Activated T-cell treated with anti-CD3 and anti-CD28 coated beads, Interleukin-2, amount 50 U/mL, for 72 hours (primary cell): ENCODE measurements at regions not wholly inside any gene's neighbourhood (a gene's known extent, or its start where the extent isn't known, plus 50 kb on each side); places are given as distances from the start of the nearest gene placed in this dataset.

Experiments used
- ATAC-seq, 2 donors: fragments of 150-1000 bp; cut with Tn5 transposase; replicated peaks in 1 of 2; 2 replicates each; pipeline ENCODE4 v1.10.0; 2021; ENCODE audit warnings: moderate library complexity in 2 of 2, mild to moderate bottlenecking in 1 of 2
- DNase-seq, 2 donors: peaks; one replicate each; pipeline ENCODE4 v3.0.0; 2021 to 2022; ENCODE audit warnings: mixed read lengths in 1 of 2
- H3K27ac Mint-ChIP-seq: one replicate; pipeline ENCODE4 v1.8.0; 2022; ENCODE audit warnings: mild to moderate bottlenecking, moderate library complexity, mixed read lengths
- H3K27me3 Mint-ChIP-seq: one replicate; pipeline ENCODE4 v1.8.0; 2022; ENCODE audit warnings: low read depth, mixed read lengths
- H3K36me3 Mint-ChIP-seq, 2 donors: one replicate each; pipeline ENCODE4 v1.8.0; 2022; ENCODE audit warnings: mixed read lengths in 2 of 2, mild to moderate bottlenecking in 1 of 2; ENCODE audit not compliant: insufficient read depth in 2 of 2
- H3K4me1 Mint-ChIP-seq: one replicate; pipeline ENCODE4 v1.8.0; 2022; ENCODE audit warnings: low read depth, mixed read lengths
- H3K4me3 Mint-ChIP-seq, 2 donors: one replicate each; pipeline ENCODE4 v1.8.0; 2022; ENCODE audit warnings: mild to moderate bottlenecking in 2 of 2, mixed read lengths in 2 of 2, moderate library complexity in 2 of 2
- H3K9me3 Mint-ChIP-seq, 2 donors: one replicate each; pipeline ENCODE4 v1.8.0; 2022; ENCODE audit warnings: mixed read lengths in 2 of 2

DNA sequence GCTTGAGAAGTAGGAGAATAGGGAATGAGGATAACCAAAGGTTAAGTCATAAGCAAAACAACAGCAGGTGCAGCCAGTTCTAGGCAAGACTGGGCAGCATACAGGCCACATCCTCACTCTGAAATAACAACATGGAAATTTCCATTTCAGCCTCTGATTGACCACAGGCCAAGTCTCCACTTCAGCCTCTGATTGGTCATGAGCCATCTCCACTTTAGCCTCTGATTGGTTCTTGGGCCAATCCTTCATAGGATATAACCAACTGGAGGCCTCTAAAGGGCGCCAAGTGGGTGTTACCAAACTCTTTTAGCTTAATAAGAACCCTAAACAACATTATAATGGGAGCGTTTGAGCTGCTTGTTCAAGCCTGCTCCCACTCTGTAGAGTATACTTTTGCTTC lies 512.0 kb downstream of the NPIPA7 start:
- H3K27me3 Mint-ChIP-seq, result no peaks in the 10 kb centered on the region
- no peaks in the 10 kb centered on the region for H3K36me3 Mint-ChIP-seq
- no peak overlapping the region for H3K4me3 Mint-ChIP-seq
- no peak for ATAC-seq
- DNase-seq, result no peak
- H3K4me1 Mint-ChIP-seq, result no peaks in the 10 kb centered on the region
- H3K9me3 Mint-ChIP-seq, result no peaks in the 10 kb centered on the region
- no peak overlapping the region for H3K27ac Mint-ChIP-seq

DNA sequence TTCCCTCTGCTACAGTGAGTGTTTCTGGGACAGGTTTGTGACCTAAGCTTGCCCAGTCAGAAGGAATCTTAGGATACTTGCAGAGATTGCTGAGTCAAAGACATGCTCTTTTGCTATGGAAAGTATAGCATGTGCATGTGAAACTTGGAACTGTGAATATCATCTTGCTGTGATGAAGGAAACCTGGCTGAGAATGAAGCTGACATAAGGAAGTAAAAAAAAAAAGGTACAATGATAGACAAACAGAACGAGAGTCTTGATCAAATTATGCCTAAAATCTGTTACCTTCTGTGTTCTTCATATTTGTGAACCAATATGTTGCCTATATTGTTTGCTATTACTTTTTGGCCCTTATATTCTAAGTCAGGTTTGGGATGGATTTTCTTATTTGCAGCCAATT lies 525.7 kb downstream of the NPIPA7 start:
- ATAC-seq (no peak), DNase-seq (no peak)
- Mint-ChIP-seq H3K36me3 (peaks cover 2 to 4% of the 10 kb centered on the region in 2 donors), H3K4me3 (no peak overlapping the region), H3K27ac (no peak overlapping the region), H3K27me3 (peaks cover 16% of the 10 kb centered on the region), H3K4me1 (no peaks in the 10 kb centered on the region), H3K9me3 (peaks cover 2 to 9% of the 10 kb centered on the region in 2 donors)

DNA sequence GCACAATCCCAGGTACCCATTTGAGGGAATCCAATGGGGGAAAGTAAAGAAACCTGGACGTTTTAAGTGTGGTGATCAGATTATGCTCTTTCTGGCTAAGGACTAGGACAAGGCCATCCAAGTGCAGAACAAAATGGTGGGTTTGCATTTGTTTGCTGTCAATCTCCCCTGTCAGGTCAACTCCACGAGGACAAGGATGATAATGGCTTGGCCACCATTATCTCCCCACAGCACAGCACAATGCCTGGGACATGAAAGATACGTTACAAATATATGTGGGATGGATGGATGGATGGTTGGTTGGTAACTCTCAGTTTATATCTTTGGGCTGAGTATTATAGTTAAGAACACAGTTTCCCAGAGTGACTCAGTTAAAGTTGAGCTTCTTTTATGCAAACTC lies 526.9 kb downstream of the NPIPA7 start:
- ATAC-seq, result no peak
- H3K4me3 Mint-ChIP-seq, result no peak overlapping the region
- peaks cover 2 to 7% of the 10 kb centered on the region in 2 donors for H3K9me3 Mint-ChIP-seq

DNA sequence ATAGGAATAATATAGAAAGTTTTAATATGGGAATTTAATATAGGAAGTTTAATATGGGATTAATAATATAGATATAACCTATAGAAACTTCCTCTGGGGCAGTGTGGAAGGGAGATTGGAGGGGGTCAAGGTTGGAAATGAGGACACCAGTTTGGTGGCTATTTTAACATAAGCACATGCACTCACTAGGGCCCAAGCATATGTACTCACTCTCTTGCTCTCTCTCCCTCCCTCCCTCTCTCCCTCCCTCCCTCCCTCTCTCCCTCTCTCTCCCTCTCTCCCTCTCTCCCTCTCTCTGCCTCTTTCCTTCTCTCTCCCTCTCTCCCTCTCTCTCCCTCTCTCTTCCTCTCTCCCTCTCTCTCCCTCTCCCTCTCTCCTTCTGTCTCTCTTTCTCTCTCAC lies 528.1 kb downstream of the NPIPA7 start:
- no peak for ATAC-seq
- Mint-ChIP-seq H3K4me3 (no peak overlapping the region), H3K27me3 (peaks cover 16% of the 10 kb centered on the region), H3K9me3 (peaks cover 1 to 9% of the 10 kb centered on the region in 2 donors), H3K4me1 (no peaks in the 10 kb centered on the region), H3K27ac (no peak overlapping the region), H3K36me3 (peaks cover 1 to 2% of the 10 kb centered on the region in 2 donors)
- DNase-seq, result no peak

More for the DNA sequence above, 526.9 kb downstream of the NPIPA7 start:
- peaks cover 16% of the 10 kb centered on the region for H3K27me3 Mint-ChIP-seq
- H3K27ac Mint-ChIP-seq, result no peak overlapping the region
- H3K36me3 Mint-ChIP-seq, result peaks cover 0 to 4% of the 10 kb centered on the region in 2 donors
- no peak for DNase-seq
- H3K4me1 Mint-ChIP-seq, result no peaks in the 10 kb centered on the region

- Mint-ChIP-seq H3K4me1 (no peaks in the 10 kb centered on the region), H3K9me3 (peaks cover 4 to 7% of the 10 kb centered on the region in 2 donors), H3K4me3 (no peak overlapping the region), H3K27me3 (peaks cover 16% of the 10 kb centered on the region), H3K36me3 (peaks cover 2% of the 10 kb centered on the region in 2 donors), H3K27ac (no peak overlapping the region)
- DNase-seq (no peak), ATAC-seq (no peak)
Observed at GRCh38 chr16:16908077-16908476, 529.1 kb downstream of the NPIPA7 start.

GRCh38 chr16:16909126-16909525 lies 530.2 kb downstream of the NPIPA7 start:
- peaks cover 2% of the 10 kb centered on the region in 2 donors for H3K36me3 Mint-ChIP-seq
- no peak for ATAC-seq
- H3K4me1 Mint-ChIP-seq, result no peaks in the 10 kb centered on the region
- H3K9me3 Mint-ChIP-seq, result peaks cover 4 to 7% of the 10 kb centered on the region in 2 donors
- no peak for DNase-seq
- no peak overlapping the region for H3K27ac Mint-ChIP-seq
- H3K27me3 Mint-ChIP-seq, result peaks cover 16% of the 10 kb centered on the region
- no peak overlapping the region for H3K4me3 Mint-ChIP-seq

DNA sequence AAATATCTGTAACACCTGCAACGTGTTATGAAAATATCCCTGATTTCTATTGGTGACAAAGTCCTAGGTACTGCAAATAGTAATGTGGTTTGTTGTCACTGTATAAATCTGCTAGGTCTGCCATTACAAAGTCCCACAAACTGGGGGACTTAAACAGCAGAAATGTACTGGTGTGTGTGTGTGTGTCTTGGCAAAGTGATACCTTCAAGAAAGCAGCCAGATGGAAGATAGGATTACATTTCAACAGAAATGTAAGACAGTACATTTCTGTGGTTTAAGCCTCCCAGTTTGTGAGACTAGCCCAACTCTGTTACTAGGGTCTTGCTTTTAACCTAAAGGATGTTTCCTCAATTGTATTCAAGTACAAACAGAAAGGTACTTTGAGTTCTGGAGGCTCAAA lies 531.7 kb downstream of the NPIPA7 start:
- DNase-seq (no peak), ATAC-seq (no peak)
- peaks cover 10% of the 10 kb centered on the region for H3K27me3 Mint-ChIP-seq

GRCh38 chr16:16915771-16916170 lies 536.8 kb downstream of the NPIPA7 start:
- no peak for ATAC-seq
- Mint-ChIP-seq H3K4me3 (no peak overlapping the region), H3K27me3 (peaks cover 6% of the 10 kb centered on the region), H3K4me1 (no peaks in the 10 kb centered on the region), H3K9me3 (peaks cover 4 to 5% of the 10 kb centered on the region in 2 donors), H3K27ac (no peak overlapping the region), H3K36me3 (peaks cover 2% of the 10 kb centered on the region in 2 donors)
- no peak for DNase-seq

More for the DNA sequence above, 531.7 kb downstream of the NPIPA7 start:
- Mint-ChIP-seq H3K9me3 (peaks cover 4 to 7% of the 10 kb centered on the region in 2 donors), H3K4me3 (no peak overlapping the region), H3K27ac (no peak overlapping the region), H3K4me1 (no peaks in the 10 kb centered on the region), H3K36me3 (peaks cover 2% of the 10 kb centered on the region in 2 donors)

- no peaks in the 10 kb centered on the region for H3K36me3 Mint-ChIP-seq
- no peaks in the 10 kb centered on the region for H3K4me1 Mint-ChIP-seq
- peaks cover 0 to under 1% of the 10 kb centered on the region in 2 donors for H3K9me3 Mint-ChIP-seq
Observed at GRCh38 chr16:16917191-16917785, 538.3 kb downstream of the NPIPA7 start.

DNA sequence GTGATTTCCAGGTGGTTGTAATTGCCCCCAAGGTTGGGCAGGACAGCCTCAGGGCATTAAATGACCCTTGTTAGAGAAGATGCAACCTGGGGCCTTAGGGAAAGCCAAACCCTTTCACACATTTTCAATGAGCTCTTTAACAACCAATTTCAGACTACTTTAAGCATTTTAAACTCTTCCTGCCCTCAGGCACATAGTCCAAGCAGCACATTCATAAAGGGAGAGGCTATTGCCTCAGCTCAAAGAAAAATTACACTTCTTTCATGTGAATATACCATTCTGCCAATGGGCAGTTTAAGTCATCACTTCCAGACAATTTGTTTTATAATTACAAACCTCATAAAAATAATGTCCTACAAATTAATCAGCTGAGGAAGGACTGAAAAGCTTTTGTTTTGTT lies 544.5 kb downstream of the NPIPA7 start:
- Mint-ChIP-seq H3K4me3 (no peak overlapping the region), H3K27me3 (peaks cover 2% of the 10 kb centered on the region)
- no peak for DNase-seq

More at GRCh38 chr16:16917191-16917785, 538.3 kb downstream of the NPIPA7 start:
- DNase-seq (no peak), ATAC-seq (no peak)
- H3K27me3 Mint-ChIP-seq, result peaks cover 6% of the 10 kb centered on the region
- no peak overlapping the region for H3K27ac Mint-ChIP-seq
- H3K4me3 Mint-ChIP-seq, result no peak overlapping the region

GRCh38 chr16:16924613-16925012 lies 545.7 kb downstream of the NPIPA7 start:
- H3K27ac Mint-ChIP-seq, result no peak overlapping the region
- ATAC-seq, result no peak
- H3K4me3 Mint-ChIP-seq, result no peak overlapping the region
- no peaks in the 10 kb centered on the region for H3K4me1 Mint-ChIP-seq
- no peak for DNase-seq
- H3K36me3 Mint-ChIP-seq, result no peaks in the 10 kb centered on the region
- peaks cover 0 to under 1% of the 10 kb centered on the region in 2 donors for H3K9me3 Mint-ChIP-seq
- H3K27me3 Mint-ChIP-seq, result no peaks in the 10 kb centered on the region

More for the DNA sequence above, 544.5 kb downstream of the NPIPA7 start:
- Mint-ChIP-seq H3K4me1 (no peaks in the 10 kb centered on the region), H3K36me3 (no peaks in the 10 kb centered on the region), H3K9me3 (no peaks in the 10 kb centered on the region), H3K27ac (no peak overlapping the region)
- ATAC-seq, result no peak

- no peak for DNase-seq
Observed at GRCh38 chr16:16925432-16925831, 545.3 kb downstream of the XYLT1 start.

DNA sequence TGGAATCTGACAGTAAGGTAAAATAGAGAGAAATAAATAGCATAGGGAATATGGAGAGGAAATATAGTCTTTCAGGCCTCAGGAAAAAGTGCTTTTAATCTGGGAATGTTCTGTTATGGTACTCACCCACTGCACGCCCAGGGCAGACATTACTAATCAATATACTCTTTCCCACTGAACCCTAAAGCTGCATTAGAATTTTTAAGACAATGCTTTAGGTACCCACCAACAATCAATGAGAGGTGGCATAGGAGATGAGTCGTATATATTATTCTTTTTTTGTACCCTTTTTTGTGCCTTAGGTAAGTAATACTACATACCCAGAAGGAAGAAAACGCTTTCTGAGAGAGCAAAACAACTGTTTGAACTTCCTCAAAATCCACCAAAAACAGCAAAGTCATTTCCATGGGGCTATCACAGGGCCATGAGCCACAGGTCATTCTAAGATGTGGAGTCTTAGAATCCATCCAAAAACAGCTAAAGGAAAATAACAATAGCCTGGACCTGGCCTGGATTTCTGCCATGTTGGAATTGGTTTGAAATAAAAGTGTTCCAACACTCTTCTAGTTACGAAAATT lies 542.1 kb downstream of the XYLT1 start:
- no peak for DNase-seq
- Mint-ChIP-seq H3K27ac (no peak overlapping the region), H3K27me3 (no peaks in the 10 kb centered on the region), H3K4me1 (no peaks in the 10 kb centered on the region), H3K9me3 (peaks cover 0 to 2% of the 10 kb centered on the region in 2 donors), H3K4me3 (no peak overlapping the region), H3K36me3 (no peaks in the 10 kb centered on the region)
- ATAC-seq, result no peak

More at GRCh38 chr16:16925432-16925831, 545.3 kb downstream of the XYLT1 start:
- ATAC-seq, result no peak
- Mint-ChIP-seq H3K36me3 (no peaks in the 10 kb centered on the region), H3K27me3 (no peaks in the 10 kb centered on the region), H3K4me3 (no peak overlapping the region), H3K9me3 (peaks cover 0 to 2% of the 10 kb centered on the region in 2 donors), H3K4me1 (no peaks in the 10 kb centered on the region), H3K27ac (no peak overlapping the region)
